HUDEP-2 (cell line): ENCODE measurements at regions not wholly inside any gene's neighbourhood (a gene's known extent, or its start where the extent isn't known, plus 50 kb on each side); places are given as distances from the start of the nearest gene placed in this dataset.

Source experiments
- DNase-seq, 76 experiments: peaks; one replicate each; lab custom pipeline; 2025; ENCODE audit not compliant: unreplicated experiment in 76 of 76; lab: John Stamatoyannopoulos, UW

GRCh38 chr3:120544361-120544760 is 51.8 kb upstream of the NDUFB4 start:
- no peak for DNase-seq

DNA sequence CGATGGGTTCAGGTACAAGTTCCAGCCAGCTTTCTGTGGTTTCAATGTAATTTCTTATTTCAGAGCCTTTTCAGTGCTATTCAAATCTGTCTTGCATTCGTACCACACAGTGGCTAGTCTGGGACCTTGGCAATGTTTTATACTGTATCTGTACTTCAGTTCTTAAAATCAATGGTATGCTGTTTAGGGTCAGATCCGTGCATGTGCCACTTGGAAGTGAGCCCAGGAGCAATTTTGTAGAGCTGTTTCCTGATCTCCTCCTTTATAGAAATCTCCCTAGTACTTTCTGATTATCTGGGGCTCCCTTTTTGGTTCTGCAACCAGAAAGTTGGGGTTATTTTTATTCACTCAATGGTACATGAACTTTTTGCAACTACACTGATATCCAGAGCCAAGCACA is 59.5 kb upstream of the NDUFB4 start:
- DNase-seq, result no peak

DNA sequence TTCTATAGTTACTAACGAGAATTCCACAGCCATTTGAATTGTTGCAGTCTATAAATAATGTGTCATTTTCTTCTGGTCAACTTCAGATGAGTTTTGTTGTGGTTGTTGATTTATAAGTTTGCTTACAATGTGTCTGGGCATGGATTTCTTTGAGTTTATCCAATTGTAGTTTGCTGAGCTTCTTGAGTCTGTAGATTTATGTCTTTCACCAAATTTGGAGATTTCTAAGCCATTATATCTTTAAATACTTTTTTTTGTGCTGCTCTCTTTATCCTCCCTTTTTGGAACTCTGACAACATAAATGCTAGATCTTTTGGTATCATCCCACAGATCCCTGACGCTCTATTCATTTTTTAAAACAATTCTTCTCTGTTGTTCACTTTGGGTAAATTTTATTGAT is 63.2 kb upstream of the NDUFB4 start:
- DNase-seq, result no peak

GRCh38 chr3:120528163-120528562 is 68.0 kb upstream of the NDUFB4 start:
- DNase-seq, result no peak

DNA sequence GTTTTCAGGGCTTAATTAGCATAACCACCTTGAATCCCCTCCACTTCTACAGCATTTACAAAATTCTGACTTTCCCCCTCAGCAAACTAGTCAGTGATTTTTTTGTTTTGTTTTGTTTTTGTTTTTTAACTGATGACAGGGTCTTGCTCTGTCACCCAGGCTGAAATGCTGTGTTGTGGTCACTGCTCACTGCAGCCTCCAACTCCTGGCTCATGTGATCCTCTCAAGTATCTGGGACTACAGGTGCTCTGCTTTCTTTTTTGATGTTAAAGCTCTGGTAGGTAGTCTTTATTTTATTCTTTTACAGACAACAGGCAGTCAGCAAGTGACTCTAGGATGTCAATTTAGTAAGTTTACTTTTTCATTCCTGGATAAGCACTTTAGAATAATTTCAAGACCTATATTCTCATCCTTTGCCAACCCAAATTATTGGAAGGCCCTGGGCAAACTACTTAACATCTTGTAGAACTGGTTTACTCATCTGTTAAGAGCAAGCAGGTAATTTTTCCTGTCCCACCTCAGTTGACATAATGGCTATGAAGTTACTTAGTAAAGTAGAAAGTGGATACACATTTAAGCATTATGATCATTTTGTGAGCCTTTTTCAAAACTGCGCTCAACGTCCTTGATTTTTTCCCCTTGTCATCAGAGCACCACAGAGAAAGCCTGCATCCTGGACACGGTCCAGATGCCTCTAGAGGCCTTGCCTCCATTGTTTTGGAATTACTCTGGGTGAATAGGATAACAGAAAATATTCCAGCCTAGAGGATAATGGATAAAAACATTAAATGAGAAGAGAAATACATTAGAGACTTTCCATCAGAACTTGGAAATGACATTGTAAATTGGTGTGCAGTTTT is 69.9 kb upstream of the NDUFB4 start:
- no peak for DNase-seq

DNA sequence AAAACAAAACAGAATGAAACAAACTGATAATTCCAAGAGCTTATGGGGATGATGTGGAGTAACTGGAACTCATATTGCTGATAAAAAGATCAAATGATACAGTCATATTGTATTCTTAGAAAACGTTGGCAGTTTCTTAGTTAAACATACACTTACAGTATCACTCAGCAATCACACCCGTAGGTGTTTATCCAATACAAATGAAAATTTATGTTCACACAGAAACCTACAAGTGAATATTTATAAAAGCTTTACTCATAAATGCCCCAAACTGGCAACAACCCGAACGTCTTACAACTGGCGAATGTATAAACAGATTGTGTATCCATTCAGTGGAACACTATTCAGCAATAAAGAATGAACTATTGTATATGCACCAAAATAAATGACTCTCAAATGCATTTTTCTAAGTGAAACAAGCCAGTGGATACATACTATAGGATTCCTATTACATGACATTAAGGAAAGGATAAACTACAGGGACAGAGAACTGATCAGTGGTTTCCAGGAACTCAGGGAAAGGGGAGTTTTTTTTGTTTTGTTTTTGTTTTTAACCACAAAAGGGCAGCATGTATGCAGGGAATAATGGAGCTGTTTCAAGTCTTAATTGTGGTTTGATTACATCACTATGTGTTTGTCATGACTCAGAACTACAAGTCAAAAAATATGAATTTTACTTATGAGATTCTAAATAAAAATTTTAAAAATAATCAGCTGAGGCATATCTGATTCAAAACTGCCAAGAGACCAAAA is 71.8 kb upstream of the NDUFB4 start:
- no peak for DNase-seq

GRCh38 chr3:120516136-120516535 is 65.3 kb upstream of the FSTL1 start:
- DNase-seq, result peak in 25 of 76 experiments; percentile 2 to 53 (median 31)

DNA sequence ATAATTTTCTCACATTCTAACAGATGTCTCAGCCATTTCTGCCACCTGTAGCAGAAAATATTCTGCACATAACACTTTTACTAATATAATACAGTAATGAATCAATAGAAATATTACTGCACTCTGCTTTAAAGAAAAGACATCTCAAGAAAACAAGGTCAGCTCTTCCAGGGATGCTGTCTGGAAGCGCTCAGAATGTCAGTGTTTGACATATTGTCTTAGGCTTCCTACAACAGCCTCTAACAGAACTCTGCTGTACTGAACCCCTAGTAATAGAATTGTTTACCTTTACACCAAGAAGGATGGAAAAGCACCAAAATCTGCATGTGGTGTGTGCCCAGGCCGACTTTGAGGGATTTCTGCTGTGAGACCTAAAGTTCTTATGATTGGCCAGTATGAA is 61.9 kb upstream of the FSTL1 start:
- DNase-seq, result no peak

- DNase-seq, result peak in 7 of 76 experiments; percentile 1 to 23 (median 4)
Observed at GRCh38 chr3:120506828-120507774, 56.3 kb upstream of the FSTL1 start.

DNA sequence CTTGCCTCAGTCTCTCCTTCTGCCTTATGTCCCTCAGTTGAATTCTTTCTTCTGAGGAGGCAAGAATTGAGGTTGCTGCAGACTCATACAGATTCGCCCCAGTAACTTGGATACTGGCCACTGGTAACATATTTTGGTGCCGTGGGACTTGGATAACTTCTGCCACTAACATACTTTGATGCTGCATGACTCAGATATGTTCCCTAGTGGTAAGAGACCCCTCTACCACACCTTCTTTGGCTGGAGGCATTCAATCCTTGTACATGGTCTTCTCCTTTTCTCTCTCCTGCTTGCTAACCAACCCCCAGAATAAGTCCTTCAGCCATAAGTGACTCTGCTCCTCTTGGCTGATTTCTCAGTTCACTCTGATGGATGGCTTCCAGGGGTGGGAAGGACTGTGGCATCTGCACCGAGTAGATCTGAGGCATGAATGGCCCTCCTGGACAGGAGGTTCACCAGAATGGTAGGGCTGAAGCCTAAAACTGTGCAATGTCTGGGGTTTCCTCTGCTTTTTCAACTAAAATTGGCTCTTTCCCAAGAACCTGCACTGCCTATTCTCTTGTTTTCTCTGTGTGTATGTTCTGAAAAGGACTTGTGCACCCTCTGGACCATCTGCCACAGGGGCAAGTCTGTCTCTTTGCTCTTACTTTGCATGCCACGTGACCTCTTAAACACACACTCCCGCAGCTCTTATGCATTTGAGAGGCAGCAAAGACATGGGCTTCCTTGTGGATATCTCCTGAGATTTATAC is 55.5 kb upstream of the FSTL1 start:
- no peak for DNase-seq

GRCh38 chr3:120503727-120504616 is 53.2 kb upstream of the FSTL1 start:
- DNase-seq, result no peak

DNA sequence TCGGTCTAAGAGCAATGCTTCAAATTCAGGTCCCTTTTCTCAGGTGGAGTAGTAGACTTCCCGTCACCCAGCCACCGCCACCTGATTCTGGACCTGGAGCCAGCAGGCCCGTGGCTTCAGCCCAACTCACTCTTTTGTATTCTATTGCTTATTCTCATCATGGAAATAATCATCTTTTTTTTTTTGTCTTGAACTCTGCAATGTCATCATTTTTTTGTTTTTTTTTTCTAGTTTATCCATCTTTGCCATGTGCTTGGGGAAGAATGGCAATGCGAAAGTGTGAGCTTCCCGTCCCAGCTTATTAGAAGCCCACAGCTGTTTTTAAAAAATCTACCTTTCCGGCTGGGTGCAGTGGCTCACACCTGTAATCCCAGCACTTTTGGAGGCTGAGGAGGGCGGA is 51.3 kb upstream of the FSTL1 start:
- no peak for DNase-seq
